ENCODE measurements at regions not wholly inside any gene's neighbourhood (a gene's known extent, or its start where the extent isn't known, plus 50 kb on each side); places are given as distances from the start of the nearest gene placed in this dataset.
"Not testable (repeated sequence)": the region's sequence is repeated elsewhere in the genome, so short reads cannot be mapped to it uniquely, and the experiment has no call there.

DNA sequence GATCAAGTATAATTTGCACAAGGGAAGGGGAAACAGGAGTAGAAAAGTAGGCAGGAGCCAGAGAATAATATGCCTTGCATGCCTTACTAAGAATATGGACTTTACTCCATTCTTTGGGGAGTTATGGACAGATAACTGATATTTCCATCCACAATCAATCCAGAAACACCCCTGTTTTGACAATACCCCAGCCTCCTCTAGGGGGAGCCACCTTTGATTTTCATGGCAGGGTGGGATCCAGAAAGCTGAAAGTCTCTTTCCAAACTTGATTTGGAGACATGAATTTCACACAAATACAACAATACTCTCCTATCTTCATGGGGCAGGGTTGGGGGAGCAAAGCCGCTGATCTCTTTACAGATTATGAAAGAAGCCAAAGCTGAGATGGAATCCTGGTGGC, 404.1 kb downstream of the FOXA2 start:
- DNase-seq (ENCODE audit: low spot score in 2 of 2) = no peak
- FAIRE-seq = no peak

DNA sequence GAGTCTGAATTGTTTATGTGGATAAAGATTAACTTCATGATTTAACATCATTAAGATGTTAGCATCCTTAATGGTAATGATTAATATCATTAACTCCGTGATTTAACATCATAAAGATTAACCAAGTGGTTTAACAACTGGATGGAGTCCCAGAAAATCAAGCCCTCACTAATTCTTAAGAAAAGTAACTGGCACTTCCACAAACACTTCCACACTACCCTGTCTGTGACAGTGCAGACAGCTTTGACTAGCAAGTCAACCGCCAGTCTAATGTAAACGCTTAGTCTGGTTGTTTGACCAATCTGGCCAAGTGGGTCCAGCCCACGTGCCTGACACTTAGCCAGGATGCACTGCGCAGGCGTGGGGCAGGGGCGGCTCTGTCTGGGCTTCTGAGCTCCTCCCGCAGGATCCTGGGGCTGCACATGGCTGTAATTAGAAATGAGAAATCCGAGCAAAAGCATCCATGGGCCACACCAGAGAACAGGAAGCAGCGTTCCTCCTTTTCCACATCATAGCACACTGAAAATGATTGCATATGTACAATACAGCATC, 424.2 kb downstream of the FOXA2 start:
- FAIRE-seq (no peak), DNase-seq (ENCODE audit: low spot score in 2 of 2) (no peak)

DNA sequence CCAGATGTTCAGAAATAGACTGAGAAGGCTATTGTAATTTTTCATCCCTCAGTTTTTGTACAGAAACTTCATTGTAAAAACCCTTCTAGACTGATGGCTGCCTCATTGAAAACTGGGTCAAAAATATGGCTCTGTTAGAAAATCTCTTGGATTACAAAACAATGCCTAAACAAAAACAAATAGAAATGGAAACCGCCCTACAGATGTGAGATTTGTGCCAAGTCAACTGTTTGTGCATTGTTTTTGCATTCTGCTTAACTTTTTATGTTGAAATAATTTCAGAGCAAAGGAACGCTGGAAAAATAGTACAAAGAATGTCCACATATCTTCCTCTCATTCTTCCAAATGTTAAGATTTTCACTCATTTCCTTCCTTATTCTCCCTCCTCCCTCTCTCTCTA, 425.1 kb downstream of the FOXA2 start:
- no peak for FAIRE-seq
- DNase-seq (ENCODE audit: low spot score in 2 of 2) = no peak

DNA sequence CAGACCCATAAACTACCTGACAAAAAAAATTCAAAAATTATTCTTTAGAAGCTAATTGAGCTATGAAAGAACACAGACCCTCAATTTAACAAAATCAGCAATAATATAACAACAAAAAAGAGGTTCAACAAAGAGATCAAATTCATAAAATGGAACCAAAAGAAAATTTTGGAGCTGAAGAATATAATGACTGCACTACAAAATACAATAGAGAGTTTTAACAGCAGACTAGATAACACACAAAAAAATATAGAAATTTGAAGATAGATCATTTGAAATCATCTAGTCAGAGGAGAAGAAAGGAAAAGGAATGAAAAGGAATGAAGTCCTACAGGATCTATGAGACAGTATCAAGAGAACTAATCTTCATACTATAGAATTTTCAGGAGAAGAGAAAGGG, 422.1 kb downstream of the PAX1 start:
- no peak for FAIRE-seq
- no peak for DNase-seq (ENCODE audit: low spot score in 2 of 2)

DNA sequence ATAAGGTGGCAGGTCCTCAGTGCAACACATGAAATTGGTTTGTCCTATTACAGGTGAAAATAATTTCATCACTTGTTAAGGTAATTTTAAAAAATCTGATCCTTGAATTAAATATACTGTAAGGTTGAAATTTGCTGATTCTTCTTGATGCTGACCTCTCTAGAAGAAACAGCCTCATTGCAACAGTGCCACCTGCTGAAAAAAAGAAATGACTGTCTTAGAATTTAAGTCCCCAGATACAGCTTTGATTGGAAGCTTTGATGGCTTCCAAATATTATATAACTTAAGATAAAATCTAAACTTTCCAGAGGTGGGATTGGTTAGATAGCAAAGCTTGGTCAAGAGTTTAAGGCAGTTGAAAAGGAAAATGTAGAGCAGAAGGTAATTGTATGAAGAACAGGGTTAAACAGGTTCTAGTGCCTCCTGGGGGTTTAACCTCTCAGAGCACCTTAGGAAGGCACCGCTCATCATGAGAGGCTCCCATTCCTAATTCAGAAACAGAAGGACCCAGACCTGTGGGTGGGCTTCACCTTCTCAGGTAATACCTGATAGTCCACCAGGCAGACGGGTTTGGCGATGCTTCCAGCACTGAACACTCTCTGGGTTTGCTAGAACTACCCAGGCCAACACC, 401.0 kb downstream of the PAX1 start:
- FAIRE-seq (no peak), DNase-seq (ENCODE audit: low spot score in 2 of 2) (peak in 1 of 2 donors; percentile 12)

DNA sequence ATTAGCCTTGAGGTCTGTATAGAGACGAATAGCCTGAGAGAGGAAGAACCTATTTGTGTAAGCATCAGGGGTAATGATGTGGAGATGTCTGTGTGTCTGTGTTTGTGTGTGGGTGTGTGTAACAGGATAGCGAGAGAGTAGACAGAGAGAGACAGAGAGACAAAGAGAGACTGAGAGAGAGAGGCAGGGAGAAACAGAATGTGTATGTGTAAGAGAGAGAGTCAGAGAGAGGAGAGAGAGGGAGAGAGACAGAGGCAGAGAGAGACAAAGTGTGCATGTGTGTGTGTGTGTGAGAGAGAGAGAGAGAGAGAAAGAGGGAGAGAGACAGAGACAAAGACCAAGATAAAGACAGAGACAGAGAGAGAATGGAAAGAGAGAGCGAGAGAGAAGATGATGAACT, 396.1 kb downstream of the PAX1 start:
- DNase-seq (ENCODE audit: low spot score in 2 of 2) (no peak), FAIRE-seq (no peak)

DNA sequence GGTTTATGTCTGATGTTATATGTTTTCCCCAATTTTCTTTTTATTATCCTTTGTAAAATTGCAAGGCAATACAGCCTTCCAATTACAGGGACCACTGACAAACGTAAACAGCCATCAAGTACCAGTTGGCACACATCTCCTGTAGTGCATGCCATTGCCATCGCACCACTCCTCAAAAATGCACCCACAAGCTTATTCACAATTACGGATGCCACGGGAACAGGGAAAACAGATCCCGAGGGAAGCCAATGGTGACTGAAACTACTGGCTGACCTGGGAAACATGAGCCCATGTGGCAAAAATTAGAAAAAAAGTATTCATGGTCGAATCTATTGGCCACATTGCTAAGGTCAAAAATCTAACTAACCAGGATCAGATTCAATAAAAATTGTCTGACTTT, 395.2 kb downstream of the PAX1 start:
- FAIRE-seq (no peak), DNase-seq (ENCODE audit: low spot score in 2 of 2) (no peak)

DNA sequence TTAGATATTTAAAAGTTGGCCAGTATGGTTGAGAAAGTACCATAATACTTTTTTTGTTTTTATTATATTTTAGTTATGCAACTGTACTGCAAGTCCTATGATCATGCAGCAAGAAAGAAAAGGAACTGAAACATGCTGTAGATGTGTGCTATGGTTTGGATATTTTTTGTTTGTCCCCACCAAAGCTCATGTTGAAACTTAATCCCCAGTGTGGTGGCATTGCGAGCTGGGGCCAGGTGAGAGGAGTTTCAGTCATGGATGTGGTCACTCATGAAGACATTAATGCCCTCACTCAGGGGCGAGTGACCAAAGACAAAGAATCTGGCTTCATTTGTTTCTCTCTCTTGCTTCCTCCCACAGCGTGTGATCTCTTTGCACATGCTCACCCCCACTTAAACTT, 393.9 kb downstream of the PAX1 start:
- DNase-seq (ENCODE audit: low spot score in 2 of 2) (no peak), FAIRE-seq (no peak)

DNA sequence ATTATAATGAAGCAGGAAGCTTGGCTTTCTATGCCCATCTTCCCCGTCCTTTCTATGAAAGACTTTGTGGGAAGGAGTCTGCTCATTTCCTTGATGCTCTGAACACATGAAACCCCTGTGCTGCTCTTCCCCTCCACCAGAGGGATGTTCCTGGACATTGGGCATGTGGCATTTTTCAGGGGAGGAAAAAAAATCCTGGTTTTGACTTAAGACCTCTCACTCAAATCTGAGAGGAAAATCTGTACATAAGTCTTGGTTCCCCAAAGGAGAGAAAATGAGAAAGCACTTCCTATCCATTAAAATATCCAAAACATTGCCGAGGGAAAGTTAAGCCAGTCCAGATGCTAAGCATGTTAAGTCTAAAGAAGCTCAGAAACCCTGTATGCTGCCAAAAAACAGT, 393.0 kb downstream of the PAX1 start:
- no peak for FAIRE-seq

DNA sequence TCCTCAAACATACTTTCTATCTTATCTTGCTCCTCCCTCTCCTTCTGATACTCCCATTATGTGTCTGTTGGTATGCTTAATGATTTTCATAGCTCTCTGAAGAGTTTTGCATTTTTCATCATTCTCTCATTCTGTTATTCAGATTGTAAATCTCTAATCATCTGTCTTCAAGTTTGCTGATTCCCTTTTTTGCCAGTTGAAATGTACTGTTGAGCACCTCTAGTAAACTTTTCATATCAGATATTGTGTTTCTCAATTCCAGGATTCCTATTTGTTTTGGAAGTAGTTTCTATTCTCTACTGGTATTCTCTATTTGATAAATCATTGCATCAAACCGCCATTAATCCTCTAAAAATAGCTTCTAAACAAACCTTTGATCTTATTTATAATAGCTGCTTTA, 387.7 kb downstream of the PAX1 start:
- FAIRE-seq (no peak), DNase-seq (ENCODE audit: low spot score in 2 of 2) (no peak)

More for the DNA sequence above, 393.0 kb downstream of the PAX1 start:
- no peak for DNase-seq (ENCODE audit: low spot score in 2 of 2)

DNA sequence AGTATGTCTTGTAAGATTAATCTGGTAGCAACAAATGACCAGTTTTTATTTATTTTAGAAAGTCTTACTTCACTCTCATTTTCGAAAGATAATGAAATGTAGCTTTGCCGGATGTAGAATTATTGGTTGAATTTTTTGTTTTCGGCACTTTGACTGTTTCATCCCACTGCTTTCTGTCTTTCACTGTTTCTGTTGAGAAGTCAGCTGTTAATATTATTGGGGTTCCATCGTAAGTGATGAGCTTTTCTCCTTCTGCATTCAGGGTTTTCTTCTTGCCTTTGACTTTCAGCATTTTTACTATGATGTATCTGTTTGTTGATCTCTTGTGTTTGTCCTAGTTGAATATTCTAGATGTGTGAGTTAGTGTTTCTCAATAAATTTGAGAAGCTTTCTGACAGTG, 383.4 kb downstream of the PAX1 start:
- DNase-seq (ENCODE audit: low spot score in 2 of 2) = no peak
- no peak for FAIRE-seq

DNA sequence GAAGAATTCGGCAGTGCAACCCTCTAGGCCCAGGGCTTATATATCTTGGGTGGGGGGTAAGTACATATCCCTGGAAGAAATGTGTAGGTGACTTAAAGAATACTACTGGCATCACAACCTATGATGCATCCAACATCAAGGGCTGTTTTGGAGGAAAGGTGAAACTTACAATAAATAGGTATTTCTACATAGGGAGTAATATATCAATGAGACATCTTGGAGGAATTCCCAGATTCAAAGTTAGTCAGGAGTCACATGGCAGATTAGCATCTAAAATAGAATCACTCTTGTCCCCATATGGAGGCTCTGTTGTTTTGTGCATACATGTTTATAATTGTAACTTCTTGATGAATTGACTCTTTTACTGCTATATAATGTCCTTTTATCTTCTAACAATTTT, 375.5 kb downstream of the PAX1 start:
- FAIRE-seq = no peak
- no peak for DNase-seq (ENCODE audit: low spot score in 2 of 2)

DNA sequence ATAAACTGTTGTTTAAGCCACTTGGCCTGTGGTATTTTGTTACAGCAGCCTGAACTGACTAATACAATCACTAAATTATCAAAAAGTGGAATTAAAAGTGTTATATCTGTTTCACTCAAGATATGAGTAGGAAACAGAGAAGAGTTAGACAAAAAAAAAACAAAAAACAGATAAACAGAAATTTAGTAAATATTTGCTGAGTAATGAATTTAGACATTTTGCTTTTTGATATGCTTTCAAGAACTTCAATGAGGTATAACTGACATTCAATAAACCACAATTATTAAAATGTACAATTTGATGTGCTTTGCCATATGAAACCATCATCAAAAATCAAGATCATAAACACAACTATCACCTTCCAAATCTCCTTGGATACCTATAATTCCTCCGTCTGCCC, 369.2 kb downstream of the PAX1 start:
- FAIRE-seq = no peak

DNA sequence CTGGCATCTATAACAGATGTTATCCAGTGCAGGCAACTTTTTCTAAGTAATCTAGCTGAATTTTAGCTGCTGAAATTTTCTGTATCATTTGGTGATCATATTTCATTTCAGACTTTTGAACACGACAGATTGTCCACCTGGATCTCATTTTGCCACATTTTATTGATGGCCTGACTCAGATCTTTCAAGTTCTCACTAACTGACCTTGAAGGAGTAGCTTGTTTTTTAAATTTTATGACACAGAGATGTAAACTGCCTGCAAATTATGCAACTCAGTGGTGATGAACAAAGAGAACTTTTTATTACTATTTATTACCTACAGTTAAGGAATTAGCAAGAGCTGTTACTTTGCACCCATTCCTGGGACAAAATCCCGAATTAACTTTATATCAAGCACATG, 366.4 kb downstream of the PAX1 start:
- FAIRE-seq (no peak), DNase-seq (ENCODE audit: low spot score in 2 of 2) (no peak)

More for the DNA sequence above, 369.2 kb downstream of the PAX1 start:
- DNase-seq (ENCODE audit: low spot score in 2 of 2) = no peak

DNA sequence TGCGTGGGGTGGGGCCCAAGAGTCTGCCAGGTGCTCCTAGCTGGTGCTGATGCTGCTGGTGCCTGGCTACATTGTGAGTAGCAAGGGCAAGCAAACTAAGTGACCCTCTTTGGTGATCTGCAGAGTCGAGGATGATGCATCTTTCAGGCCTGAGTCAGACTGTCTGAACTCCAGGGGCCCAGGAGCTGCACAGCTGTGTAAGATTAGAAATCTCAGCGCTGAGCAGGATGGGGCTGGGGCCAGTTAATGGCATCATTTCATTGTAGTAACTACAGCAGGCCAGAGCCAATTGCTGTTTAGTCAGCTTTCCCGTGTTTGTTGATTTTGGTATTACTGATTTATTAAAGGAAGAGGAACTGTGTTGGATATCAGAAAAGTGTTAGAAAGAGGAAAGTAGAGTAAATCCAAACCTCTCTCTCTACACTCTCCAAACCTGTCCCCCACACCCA, 365.2 kb downstream of the PAX1 start:
- DNase-seq (ENCODE audit: low spot score in 2 of 2) (no peak), FAIRE-seq (no peak)

DNA sequence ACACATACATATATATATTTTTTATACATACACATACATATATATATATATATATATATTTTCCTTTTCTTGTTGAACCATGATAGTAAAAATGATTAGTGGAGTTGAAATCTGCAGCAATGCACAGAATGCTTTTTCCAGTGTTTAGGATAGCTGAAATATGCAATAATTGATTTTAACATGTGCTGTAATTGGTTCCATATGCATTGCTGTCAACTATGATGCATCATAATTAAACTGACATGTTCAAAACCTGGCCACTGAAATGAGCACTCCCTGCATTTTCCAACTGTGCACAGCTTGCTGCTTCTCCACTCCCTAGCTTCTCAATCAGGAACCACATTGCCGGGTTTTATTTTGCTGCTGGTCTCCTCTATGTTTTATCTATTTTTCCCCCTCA, 358.3 kb downstream of the PAX1 start:
- DNase-seq (ENCODE audit: low spot score in 2 of 2) (no peak), FAIRE-seq (no peak)

DNA sequence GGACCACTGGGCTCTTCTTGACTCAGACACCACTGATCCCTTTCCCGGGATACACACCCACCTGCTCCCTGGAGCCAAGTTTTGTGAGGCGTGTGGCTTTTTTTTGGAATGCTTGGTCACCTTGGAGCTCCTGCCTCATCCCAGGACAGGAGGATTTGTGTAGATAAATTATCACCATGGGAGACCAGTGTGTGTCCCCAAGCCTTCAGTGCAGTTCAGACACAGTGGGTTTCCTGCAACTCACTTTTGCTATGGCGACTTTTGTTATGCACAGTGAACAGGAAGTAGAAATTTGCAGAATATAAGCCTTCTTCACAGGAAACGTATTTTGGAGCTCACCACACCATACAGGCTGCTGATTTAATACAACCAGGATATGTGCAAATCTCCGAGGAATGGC, 357.4 kb downstream of the PAX1 start:
- FAIRE-seq (no peak), DNase-seq (ENCODE audit: low spot score in 2 of 2) (no peak)

DNA sequence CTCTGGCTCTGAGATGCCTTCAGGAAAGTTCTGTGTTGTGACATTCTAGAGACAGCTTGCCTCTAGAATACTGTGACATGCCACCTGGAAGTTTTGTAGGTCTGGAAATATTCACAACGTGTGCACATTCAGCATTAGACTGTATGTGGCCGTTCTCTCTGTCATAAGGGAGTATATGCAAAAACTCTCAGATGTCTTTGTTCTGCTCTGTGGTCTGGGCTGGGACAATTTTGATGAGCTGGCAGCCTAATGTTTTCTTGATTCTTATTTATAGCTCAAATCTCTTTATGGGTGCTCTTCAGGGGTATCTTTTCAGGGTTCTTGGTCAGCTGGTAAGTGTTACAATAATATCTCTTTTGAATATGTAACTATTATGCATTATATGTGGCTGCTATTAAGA, 355.1 kb downstream of the PAX1 start:
- no peak for FAIRE-seq
- DNase-seq (ENCODE audit: low spot score in 2 of 2) = no peak

DNA sequence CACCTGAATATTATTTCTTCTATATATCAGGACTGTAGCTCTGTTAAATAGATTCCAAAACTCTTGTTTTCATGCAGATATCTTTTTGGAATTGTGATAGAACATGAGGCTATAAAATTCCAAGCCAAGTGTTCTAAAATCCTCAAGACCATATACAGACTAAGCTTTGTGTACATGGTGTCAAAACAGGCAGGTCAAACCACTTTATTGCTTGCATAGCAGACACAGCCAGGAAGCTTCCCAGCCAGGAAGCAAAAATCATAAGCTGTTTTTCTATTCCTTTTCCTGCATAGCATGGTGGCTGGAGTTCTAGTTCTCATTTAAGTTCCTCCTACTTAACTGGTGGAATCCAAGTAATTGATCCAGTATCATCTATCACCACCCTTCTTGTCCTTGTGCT, 353.3 kb downstream of the PAX1 start:
- FAIRE-seq = no peak

DNA sequence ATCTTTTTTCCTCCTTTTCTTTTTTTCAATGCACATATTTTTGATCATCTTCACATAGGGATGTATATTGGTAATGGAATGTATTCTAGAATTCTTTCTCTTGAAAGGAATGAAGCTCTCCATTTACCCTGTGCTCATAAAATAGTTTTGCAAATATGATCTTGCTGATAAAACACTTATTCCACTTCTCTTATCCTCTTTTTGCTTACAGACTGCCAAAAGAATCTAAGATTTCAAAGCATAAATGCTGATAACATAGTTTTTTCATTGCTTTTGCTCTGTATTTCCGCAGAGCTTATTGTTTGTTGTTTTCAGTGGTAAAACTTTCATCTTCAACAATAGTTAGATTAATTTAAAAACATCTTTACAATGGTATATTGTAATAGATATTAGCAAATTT, 350.5 kb downstream of the PAX1 start:
- FAIRE-seq (no peak), DNase-seq (ENCODE audit: low spot score in 2 of 2) (no peak)

More for the DNA sequence above, 353.3 kb downstream of the PAX1 start:
- DNase-seq (ENCODE audit: low spot score in 2 of 2) = no peak

DNA sequence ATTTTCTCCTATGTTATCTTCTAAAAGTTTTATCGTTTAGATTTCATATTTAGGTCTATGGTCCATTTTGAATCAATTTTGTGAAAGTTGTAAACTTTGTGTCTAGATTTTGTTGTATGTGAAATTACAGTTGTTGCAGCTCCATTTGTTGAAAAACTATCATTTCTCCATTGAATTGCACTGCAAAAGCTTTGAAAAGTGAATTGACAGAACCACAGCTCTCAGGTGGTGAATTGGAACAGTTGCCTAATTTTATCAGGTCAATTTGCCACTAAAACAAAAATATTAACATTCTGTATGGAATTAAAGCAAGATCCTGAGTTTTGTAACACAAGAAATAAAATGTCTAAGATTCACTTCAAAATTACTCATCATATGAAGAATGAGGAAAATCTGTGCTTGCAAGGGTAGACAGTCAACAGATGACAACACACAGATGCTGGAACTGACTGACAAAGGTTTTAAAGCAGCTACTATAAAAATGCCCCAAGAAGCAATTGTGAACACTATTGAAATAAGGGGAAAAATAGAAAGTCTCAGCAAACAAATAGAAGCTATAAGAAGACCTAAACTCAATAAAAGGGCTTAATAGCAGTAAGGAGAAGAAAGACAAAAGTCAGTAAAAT, 346.7 kb downstream of the PAX1 start:
- no peak for FAIRE-seq
- DNase-seq (ENCODE audit: low spot score in 2 of 2) = no peak

DNA sequence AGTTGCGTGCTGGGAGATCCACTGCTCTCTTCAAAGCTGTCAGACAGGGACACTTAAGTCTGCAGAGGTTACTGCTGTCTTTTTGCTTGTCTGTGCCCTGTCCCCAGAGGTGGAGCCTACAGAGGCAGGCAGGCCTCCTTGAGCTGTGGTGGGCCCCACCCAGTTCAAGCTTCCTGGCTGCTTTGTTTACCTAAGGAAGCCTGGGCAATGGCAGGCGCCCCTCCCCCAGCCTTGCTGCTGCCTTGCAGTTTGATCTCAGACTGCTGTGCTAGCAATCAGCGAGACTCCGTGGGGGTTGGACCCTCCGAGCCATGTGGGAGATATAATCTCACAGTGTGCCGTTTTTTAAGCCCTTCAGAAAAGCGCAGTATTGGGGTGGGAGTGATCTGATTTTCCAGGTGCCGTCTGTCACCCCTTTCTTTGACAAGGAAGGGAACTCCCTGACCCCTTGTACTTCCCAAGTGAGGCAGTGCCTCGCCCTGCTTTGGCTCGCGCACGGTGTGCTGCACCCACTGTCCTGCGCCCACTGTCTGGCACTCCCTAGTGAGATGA, 340.6 kb downstream of the PAX1 start:
- not testable (repeated sequence) for FAIRE-seq

More for the DNA sequence above, 340.6 kb downstream of the PAX1 start:
- DNase-seq (ENCODE audit: low spot score in 2 of 2) = not testable (repeated sequence)

All from frontal cortex (tissue), 3 donors.